HepG2 (cell line): ENCODE measurements at regions not wholly inside any gene's neighbourhood (a gene's known extent, or its start where the extent isn't known, plus 50 kb on each side); places are given as distances from the start of the nearest gene placed in this dataset.
A peak's percentile ranks its signal among the peaks of the same experiment; 100 is the strongest.

ENCODE experiments used
- JUNB ChIP-seq: sonication (generic); formaldehyde crosslinking; IDR thresholded peaks from 2 replicates; pipeline ENCODE4 v1.8.0; 2022; ENCODE audit warnings: missing genetic modification reagents, mild to moderate bottlenecking, borderline replicate concordance
- MLLT10 ChIP-seq: sonication (generic); formaldehyde crosslinking; IDR thresholded peaks from 2 replicates; pipeline ENCODE4 v1.4.0; 2020; ENCODE audit warnings: missing genetic modification reagents
- NRL ChIP-seq: sonication (generic); formaldehyde crosslinking; IDR thresholded peaks from 2 replicates; pipeline ENCODE4 v1.5.0; 2020; ENCODE audit warnings: missing genetic modification reagents, mild to moderate bottlenecking, moderate library complexity, borderline replicate concordance
- ONECUT2 ChIP-seq: sonication (generic); formaldehyde crosslinking; IDR thresholded peaks from 2 replicates; pipeline ENCODE4 v1.4.0; 2020; ENCODE audit warnings: missing genetic modification reagents
- RAD21 ChIP-seq: fragments of 450-650 bp; formaldehyde crosslinking; IDR thresholded peaks from 2 replicates; pipeline ENCODE4 v1.5.0; 2020; ENCODE audit warnings: mild to moderate bottlenecking
- RARA ChIP-seq: IDR thresholded peaks from 2 replicates; pipeline ENCODE4 v1.6.1; 2016; ENCODE audit warnings: missing genetic modification reagents, missing compliant biosample characterization
- RELA ChIP-seq: sonication (generic); formaldehyde crosslinking; IDR thresholded peaks from 2 replicates; pipeline ENCODE4 v1.4.0; 2020; ENCODE audit warnings: missing genetic modification reagents
- SP4 ChIP-seq: sonication (generic); formaldehyde crosslinking; IDR thresholded peaks from 2 replicates; pipeline ENCODE4 v1.8.1; 2023; ENCODE audit warnings: mild to moderate bottlenecking, missing genetic modification reagents
- SSRP1 ChIP-seq: IDR thresholded peaks from 2 replicates; pipeline ENCODE4 v1.6.1; 2016; ENCODE audit warnings: control low read depth
- TEAD2 ChIP-seq: sonication (generic); formaldehyde crosslinking; IDR thresholded peaks from 2 replicates; pipeline ENCODE4 v1.9.0; 2021; ENCODE audit warnings: missing genetic modification reagents
- ZFY ChIP-seq: sonication (generic); formaldehyde crosslinking; IDR thresholded peaks from 2 replicates; pipeline ENCODE4 v1.4.0; 2020; ENCODE audit warnings: missing genetic modification reagents
- ZNF547 ChIP-seq: sonication (generic); formaldehyde crosslinking; IDR thresholded peaks from 2 replicates; pipeline ENCODE4 v1.5.1; 2020; ENCODE audit warnings: mild to moderate bottlenecking, missing genetic modification reagents
- ZNF567 ChIP-seq: sonication (generic); formaldehyde crosslinking; IDR thresholded peaks from 2 replicates; pipeline ENCODE4 v1.8.1; 2023; ENCODE audit warnings: mild to moderate bottlenecking, missing genetic modification reagents, borderline replicate concordance
- ZNF776 ChIP-seq: sonication (generic); formaldehyde crosslinking; IDR thresholded peaks from 2 replicates; pipeline ENCODE4 v1.4.0; 2020; ENCODE audit warnings: mild to moderate bottlenecking, missing genetic modification reagents
- ZNF792 ChIP-seq: IDR thresholded peaks from 2 replicates; pipeline ENCODE4 v1.6.1; 2016
- TF ChIP-seq, protein P1 (sequence below): sonication (generic); formaldehyde crosslinking; IDR thresholded peaks from 2 replicates; pipeline ENCODE4 v1.4.0; 2020; ENCODE audit warnings: mild to moderate bottlenecking, missing genetic modification reagents
- TF ChIP-seq, protein P2 (sequence below): sonication (generic); formaldehyde crosslinking; IDR thresholded peaks from 2 replicates; pipeline ENCODE4 v1.4.0; 2020; ENCODE audit warnings: missing genetic modification reagents
- TF ChIP-seq, protein P3 (sequence below): sonication (generic); formaldehyde crosslinking; IDR thresholded peaks from 2 replicates; pipeline ENCODE4 v1.5.0; 2020; ENCODE audit warnings: missing genetic modification reagents
- TF ChIP-seq, protein P4 (sequence below): sonication (generic); formaldehyde crosslinking; IDR thresholded peaks from 2 replicates; pipeline ENCODE4 v1.9.0; 2021; ENCODE audit warnings: mild to moderate bottlenecking, missing genetic modification reagents

GRCh38 chr6:110554966-110555460 lies 78.6 kb upstream of the SLC22A16 start (continued):
- TF ChIP-seq, protein P1, sequence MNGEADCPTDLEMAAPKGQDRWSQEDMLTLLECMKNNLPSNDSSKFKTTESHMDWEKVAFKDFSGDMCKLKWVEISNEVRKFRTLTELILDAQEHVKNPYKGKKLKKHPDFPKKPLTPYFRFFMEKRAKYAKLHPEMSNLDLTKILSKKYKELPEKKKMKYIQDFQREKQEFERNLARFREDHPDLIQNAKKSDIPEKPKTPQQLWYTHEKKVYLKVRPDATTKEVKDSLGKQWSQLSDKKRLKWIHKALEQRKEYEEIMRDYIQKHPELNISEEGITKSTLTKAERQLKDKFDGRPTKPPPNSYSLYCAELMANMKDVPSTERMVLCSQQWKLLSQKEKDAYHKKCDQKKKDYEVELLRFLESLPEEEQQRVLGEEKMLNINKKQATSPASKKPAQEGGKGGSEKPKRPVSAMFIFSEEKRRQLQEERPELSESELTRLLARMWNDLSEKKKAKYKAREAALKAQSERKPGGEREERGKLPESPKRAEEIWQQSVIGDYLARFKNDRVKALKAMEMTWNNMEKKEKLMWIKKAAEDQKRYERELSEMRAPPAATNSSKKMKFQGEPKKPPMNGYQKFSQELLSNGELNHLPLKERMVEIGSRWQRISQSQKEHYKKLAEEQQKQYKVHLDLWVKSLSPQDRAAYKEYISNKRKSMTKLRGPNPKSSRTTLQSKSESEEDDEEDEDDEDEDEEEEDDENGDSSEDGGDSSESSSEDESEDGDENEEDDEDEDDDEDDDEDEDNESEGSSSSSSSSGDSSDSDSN = peak; percentile 55; the same call in 1 of the 2 replicates
- TF ChIP-seq TEAD2 (CRISPR knock-in tag) (no peak), SP4 (CRISPR knock-in tag) (no peak; the same call in 1 of the 2 replicates), JUNB (CRISPR knock-in tag) (no peak), SSRP1 (peak; percentile 22; the same call in 1 of the 2 replicates), RARA (CRISPR knock-in tag) (peak; percentile 94), RELA (CRISPR knock-in tag) (no peak), ZNF567 (no peak), NRL (no peak), MLLT10 (no peak), RAD21 (peak; percentile 35; the same call in 1 of the 2 replicates), ZNF547 (peak; percentile 83), ZNF792 (CRISPR knock-in tag) (peak; percentile 81), ZNF776 (CRISPR knock-in tag) (no peak), ONECUT2 (CRISPR knock-in tag) (peak; percentile 24; the same call in 1 of the 2 replicates), ZFY (CRISPR knock-in tag) (peak; percentile 65; the same call in 1 of the 2 replicates)
- TF ChIP-seq, protein P2, sequence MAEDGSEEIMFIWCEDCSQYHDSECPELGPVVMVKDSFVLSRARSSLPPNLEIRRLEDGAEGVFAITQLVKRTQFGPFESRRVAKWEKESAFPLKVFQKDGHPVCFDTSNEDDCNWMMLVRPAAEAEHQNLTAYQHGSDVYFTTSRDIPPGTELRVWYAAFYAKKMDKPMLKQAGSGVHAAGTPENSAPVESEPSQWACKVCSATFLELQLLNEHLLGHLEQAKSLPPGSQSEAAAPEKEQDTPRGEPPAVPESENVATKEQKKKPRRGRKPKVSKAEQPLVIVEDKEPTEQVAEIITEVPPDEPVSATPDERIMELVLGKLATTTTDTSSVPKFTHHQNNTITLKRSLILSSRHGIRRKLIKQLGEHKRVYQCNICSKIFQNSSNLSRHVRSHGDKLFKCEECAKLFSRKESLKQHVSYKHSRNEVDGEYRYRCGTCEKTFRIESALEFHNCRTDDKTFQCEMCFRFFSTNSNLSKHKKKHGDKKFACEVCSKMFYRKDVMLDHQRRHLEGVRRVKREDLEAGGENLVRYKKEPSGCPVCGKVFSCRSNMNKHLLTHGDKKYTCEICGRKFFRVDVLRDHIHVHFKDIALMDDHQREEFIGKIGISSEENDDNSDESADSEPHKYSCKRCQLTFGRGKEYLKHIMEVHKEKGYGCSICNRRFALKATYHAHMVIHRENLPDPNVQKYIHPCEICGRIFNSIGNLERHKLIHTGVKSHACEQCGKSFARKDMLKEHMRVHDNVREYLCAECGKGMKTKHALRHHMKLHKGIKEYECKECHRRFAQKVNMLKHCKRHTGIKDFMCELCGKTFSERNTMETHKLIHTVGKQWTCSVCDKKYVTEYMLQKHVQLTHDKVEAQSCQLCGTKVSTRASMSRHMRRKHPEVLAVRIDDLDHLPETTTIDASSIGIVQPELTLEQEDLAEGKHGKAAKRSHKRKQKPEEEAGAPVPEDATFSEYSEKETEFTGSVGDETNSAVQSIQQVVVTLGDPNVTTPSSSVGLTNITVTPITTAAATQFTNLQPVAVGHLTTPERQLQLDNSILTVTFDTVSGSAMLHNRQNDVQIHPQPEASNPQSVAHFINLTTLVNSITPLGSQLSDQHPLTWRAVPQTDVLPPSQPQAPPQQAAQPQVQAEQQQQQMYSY (CRISPR knock-in tag) = peak; percentile 76; the same call in 1 of the 2 replicates
- TF ChIP-seq, protein P3, sequence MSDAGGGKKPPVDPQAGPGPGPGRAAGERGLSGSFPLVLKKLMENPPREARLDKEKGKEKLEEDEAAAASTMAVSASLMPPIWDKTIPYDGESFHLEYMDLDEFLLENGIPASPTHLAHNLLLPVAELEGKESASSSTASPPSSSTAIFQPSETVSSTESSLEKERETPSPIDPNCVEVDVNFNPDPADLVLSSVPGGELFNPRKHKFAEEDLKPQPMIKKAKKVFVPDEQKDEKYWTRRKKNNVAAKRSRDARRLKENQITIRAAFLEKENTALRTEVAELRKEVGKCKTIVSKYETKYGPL (CRISPR knock-in tag) = peak; percentile 54; the same call in 1 of the 2 replicates
- TF ChIP-seq, protein P4, sequence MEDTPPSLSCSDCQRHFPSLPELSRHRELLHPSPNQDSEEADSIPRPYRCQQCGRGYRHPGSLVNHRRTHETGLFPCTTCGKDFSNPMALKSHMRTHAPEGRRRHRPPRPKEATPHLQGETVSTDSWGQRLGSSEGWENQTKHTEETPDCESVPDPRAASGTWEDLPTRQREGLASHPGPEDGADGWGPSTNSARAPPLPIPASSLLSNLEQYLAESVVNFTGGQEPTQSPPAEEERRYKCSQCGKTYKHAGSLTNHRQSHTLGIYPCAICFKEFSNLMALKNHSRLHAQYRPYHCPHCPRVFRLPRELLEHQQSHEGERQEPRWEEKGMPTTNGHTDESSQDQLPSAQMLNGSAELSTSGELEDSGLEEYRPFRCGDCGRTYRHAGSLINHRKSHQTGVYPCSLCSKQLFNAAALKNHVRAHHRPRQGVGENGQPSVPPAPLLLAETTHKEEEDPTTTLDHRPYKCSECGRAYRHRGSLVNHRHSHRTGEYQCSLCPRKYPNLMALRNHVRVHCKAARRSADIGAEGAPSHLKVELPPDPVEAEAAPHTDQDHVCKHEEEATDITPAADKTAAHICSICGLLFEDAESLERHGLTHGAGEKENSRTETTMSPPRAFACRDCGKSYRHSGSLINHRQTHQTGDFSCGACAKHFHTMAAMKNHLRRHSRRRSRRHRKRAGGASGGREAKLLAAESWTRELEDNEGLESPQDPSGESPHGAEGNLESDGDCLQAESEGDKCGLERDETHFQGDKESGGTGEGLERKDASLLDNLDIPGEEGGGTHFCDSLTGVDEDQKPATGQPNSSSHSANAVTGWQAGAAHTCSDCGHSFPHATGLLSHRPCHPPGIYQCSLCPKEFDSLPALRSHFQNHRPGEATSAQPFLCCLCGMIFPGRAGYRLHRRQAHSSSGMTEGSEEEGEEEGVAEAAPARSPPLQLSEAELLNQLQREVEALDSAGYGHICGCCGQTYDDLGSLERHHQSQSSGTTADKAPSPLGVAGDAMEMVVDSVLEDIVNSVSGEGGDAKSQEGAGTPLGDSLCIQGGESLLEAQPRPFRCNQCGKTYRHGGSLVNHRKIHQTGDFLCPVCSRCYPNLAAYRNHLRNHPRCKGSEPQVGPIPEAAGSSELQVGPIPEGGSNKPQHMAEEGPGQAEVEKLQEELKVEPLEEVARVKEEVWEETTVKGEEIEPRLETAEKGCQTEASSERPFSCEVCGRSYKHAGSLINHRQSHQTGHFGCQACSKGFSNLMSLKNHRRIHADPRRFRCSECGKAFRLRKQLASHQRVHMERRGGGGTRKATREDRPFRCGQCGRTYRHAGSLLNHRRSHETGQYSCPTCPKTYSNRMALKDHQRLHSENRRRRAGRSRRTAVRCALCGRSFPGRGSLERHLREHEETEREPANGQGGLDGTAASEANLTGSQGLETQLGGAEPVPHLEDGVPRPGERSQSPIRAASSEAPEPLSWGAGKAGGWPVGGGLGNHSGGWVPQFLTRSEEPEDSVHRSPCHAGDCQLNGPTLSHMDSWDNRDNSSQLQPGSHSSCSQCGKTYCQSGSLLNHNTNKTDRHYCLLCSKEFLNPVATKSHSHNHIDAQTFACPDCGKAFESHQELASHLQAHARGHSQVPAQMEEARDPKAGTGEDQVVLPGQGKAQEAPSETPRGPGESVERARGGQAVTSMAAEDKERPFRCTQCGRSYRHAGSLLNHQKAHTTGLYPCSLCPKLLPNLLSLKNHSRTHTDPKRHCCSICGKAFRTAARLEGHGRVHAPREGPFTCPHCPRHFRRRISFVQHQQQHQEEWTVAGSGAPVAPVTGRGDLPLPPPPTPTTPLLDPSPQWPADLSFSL (CRISPR knock-in tag) = no peak
